ENCODE measurements at regions not wholly inside any gene's neighbourhood (a gene's known extent, or its start where the extent isn't known, plus 50 kb on each side); places are given as distances from the start of the nearest gene placed in this dataset.

GRCh38 chr9:720239-720881 lies 121.1 kb upstream of the DMRT1 start:
- TF ChIP-seq CTCF (IDR thresholded peaks at IDR 0.05) (no peak), EZH2 (IDR thresholded peaks at IDR 0.05) (no peak), EZH2phosphoT487 (IDR thresholded peaks at IDR 0.05) (no peak)
